Liver (tissue), 3 donors: ENCODE measurements at regions not wholly inside any gene's neighbourhood (a gene's known extent, or its start where the extent isn't known, plus 50 kb on each side); places are given as distances from the start of the nearest gene placed in this dataset.

Experiments used
- EGR1 ChIP-seq, 2 donors: IDR thresholded peaks; 2 replicates each; pipeline ENCODE4 v1.6.1; 2016 to 2018; ENCODE audit warnings: antibody characterized with exemption in 2 of 2, low read depth in 2 of 2
- TAF1 ChIP-seq: conservative IDR thresholded peaks from 2 replicates; pipeline ENCODE4 v1.6.1; 2016; ENCODE audit warnings: antibody characterized with exemption, mild to moderate bottlenecking
- YY1 ChIP-seq: IDR thresholded peaks from 2 replicates; pipeline ENCODE4 v1.6.1; 2016; ENCODE audit warnings: antibody characterized with exemption, mild to moderate bottlenecking
- TF ChIP-seq, protein P1 (sequence below): fragments of 150-350 bp; IDR thresholded peaks from 2 replicates; pipeline ENCODE4 v1.5.1; 2017; ENCODE audit warnings: improper control_type of control experiment, low read depth, low read length; ENCODE audit not compliant: missing input control
- TF ChIP-seq, protein P2 (sequence below): IDR thresholded peaks from 2 replicates; pipeline ENCODE4 v1.6.1; 2016; ENCODE audit warnings: antibody characterized with exemption, mild to moderate bottlenecking
- donor health status: healthy.
- donor health status: healthy.

DNA sequence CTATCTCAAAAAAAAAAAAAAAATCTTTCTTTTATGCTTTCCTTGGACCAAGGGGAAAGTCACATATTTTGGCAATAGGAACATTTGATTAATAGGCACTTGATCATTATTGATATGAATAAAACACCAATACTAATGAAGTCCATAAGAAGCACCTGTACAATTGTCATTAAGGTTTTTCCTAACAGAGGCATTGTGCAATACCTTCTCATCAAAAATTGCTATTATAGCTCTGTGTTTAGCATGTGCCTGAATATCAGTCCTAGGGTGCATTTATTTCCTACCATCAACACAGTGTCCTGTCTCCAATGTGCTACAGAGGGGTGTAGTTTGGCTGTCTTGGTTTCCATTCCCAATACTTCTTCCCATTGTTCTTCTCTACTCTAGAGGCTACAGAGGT lies 483.8 kb upstream of the SPRED2 start:
- no peak for TF ChIP-seq TAF1
- TF ChIP-seq, protein P1, sequence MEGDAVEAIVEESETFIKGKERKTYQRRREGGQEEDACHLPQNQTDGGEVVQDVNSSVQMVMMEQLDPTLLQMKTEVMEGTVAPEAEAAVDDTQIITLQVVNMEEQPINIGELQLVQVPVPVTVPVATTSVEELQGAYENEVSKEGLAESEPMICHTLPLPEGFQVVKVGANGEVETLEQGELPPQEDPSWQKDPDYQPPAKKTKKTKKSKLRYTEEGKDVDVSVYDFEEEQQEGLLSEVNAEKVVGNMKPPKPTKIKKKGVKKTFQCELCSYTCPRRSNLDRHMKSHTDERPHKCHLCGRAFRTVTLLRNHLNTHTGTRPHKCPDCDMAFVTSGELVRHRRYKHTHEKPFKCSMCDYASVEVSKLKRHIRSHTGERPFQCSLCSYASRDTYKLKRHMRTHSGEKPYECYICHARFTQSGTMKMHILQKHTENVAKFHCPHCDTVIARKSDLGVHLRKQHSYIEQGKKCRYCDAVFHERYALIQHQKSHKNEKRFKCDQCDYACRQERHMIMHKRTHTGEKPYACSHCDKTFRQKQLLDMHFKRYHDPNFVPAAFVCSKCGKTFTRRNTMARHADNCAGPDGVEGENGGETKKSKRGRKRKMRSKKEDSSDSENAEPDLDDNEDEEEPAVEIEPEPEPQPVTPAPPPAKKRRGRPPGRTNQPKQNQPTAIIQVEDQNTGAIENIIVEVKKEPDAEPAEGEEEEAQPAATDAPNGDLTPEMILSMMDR = no peak
- TF ChIP-seq, protein P2, sequence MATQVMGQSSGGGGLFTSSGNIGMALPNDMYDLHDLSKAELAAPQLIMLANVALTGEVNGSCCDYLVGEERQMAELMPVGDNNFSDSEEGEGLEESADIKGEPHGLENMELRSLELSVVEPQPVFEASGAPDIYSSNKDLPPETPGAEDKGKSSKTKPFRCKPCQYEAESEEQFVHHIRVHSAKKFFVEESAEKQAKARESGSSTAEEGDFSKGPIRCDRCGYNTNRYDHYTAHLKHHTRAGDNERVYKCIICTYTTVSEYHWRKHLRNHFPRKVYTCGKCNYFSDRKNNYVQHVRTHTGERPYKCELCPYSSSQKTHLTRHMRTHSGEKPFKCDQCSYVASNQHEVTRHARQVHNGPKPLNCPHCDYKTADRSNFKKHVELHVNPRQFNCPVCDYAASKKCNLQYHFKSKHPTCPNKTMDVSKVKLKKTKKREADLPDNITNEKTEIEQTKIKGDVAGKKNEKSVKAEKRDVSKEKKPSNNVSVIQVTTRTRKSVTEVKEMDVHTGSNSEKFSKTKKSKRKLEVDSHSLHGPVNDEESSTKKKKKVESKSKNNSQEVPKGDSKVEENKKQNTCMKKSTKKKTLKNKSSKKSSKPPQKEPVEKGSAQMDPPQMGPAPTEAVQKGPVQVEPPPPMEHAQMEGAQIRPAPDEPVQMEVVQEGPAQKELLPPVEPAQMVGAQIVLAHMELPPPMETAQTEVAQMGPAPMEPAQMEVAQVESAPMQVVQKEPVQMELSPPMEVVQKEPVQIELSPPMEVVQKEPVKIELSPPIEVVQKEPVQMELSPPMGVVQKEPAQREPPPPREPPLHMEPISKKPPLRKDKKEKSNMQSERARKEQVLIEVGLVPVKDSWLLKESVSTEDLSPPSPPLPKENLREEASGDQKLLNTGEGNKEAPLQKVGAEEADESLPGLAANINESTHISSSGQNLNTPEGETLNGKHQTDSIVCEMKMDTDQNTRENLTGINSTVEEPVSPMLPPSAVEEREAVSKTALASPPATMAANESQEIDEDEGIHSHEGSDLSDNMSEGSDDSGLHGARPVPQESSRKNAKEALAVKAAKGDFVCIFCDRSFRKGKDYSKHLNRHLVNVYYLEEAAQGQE = no peak
- TF ChIP-seq EGR1 (IDR thresholded peaks at IDR 0.05; ENCODE audit: low read depth in 2 of 2) = no peak
- no peak for TF ChIP-seq YY1
